GM06990 (cell line): ENCODE measurements at regions not wholly inside any gene's neighbourhood (a gene's known extent, or its start where the extent isn't known, plus 50 kb on each side); places are given as distances from the start of the nearest gene placed in this dataset.

Experiments used
- DNase-seq: peaks from one replicate; pipeline ENCODE4 v3.0.0-alpha.2; 2011; ENCODE audit not compliant: insufficient read length; ENCODE audit errors: extremely low read depth
- H3K27me3 ChIP-seq: replicated peaks from 2 replicates; pipeline ENCODE4 v1.6.0; 2011; ENCODE audit warnings: low read length; ENCODE audit not compliant: control insufficient read depth, insufficient read depth
- H3K36me3 ChIP-seq: 2 replicates; pipeline ENCODE4 v1.5.1; 2011; ENCODE audit warnings: low read length; ENCODE audit not compliant: control insufficient read depth, insufficient read depth
- H3K4me3 ChIP-seq: replicated peaks from 2 replicates; pipeline ENCODE4 v1.5.1; 2011; ENCODE audit warnings: low read depth, mild to moderate bottlenecking, control low read depth, low read length
- TF ChIP-seq, protein P1 (sequence below): IDR thresholded peaks from 2 replicates; pipeline ENCODE4 v1.5.1; 2011; ENCODE audit warnings: low read length, control low read depth, mild to moderate bottlenecking, inconsistent platforms; ENCODE audit not compliant: insufficient read depth, poor library complexity, severe bottlenecking

DNA sequence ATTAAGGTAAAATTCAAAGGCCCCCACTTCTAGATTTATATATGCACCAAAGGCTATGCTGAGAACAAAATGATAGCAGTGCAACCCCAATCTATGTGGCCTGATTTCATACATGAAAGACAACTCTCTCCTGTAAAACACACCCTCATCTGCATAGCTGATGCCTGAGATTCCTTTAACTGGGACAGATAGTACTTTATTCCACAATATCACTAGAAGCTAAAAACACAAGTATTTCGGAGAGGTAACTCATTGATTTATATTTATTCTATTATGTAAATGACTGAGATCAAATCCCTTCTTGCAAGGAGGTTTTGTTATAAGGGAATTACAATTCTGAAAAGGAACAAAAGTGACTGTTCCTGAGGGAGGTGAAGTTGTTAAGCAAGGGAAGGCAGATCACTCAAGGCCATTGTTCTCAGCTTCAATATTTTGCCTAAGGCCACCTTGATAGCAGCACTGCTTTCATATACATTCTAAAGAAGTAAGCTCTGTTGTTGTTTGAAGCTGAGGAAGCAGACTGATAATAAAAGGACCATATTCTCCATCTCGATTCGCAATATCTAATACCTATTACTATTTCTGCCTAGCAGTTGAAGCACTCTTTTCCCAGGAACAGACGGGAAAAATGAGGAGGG lies 471.0 kb upstream of the CDH7 start:
- Histone ChIP-seq H3K36me3 (no peaks in the 10 kb centered on the region), H3K4me3 (no peak overlapping the region), H3K27me3 (no peaks in the 10 kb centered on the region)
- DNase-seq = no peak
- TF ChIP-seq, protein P1, sequence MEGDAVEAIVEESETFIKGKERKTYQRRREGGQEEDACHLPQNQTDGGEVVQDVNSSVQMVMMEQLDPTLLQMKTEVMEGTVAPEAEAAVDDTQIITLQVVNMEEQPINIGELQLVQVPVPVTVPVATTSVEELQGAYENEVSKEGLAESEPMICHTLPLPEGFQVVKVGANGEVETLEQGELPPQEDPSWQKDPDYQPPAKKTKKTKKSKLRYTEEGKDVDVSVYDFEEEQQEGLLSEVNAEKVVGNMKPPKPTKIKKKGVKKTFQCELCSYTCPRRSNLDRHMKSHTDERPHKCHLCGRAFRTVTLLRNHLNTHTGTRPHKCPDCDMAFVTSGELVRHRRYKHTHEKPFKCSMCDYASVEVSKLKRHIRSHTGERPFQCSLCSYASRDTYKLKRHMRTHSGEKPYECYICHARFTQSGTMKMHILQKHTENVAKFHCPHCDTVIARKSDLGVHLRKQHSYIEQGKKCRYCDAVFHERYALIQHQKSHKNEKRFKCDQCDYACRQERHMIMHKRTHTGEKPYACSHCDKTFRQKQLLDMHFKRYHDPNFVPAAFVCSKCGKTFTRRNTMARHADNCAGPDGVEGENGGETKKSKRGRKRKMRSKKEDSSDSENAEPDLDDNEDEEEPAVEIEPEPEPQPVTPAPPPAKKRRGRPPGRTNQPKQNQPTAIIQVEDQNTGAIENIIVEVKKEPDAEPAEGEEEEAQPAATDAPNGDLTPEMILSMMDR = no peak

DNA sequence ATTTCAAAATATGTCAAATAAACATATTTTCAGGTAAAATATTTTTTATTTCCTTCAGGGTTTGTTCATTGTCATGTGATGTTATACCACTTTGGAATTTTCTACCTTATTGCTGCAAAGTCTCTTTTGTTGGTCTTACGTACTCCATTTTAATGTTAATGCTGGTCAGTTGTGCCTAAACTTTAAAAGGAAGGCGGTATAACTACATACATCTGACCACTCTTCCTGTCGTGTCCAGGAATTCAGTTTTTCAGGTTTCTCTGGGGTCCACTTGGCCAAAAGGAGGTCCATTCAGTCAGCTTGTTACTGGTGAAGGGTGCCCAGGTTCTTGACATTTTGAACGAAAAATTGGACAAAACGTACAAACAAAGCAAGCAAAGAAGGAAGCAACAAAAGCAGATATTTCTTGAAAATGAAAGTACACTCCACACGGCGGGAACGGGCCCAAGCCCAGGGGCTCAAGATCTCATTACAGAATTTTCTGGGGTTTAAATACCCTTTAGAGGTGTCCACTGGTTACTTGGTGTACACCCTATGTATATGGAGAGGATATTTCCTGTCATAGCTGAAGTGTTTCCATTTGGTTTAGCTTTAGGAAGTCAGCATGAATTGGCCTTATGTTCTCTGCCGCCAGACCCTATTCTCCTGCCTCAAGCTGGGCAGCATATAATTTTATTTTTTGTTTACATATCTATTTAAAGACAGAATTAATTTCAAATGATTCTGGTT lies 471.7 kb upstream of the CDH7 start:
- no peak for DNase-seq
- TF ChIP-seq, protein P1 = no peak
- Histone ChIP-seq H3K27me3 (no peaks in the 10 kb centered on the region), H3K4me3 (no peak overlapping the region), H3K36me3 (no peaks in the 10 kb centered on the region)

DNA sequence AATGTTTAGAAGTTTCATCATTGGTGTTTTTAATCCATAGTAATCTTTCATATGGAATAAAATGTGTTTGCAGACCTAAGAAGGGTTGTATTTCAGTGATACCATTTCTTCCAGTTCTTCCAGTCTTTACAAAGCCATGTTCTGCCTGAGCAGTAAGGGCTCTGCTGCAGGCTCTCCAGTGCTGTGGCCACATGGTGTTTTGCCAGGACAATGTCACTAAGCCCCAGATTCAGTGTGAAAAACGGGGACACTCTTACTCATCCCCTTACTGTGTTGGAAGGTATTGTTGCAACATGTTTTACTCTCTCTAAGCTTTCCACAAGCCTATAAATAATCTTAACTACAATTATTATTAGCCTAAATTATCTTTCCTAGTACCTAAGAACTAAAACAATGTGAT lies 481.4 kb upstream of the CDH7 start:
- no peak for DNase-seq
- Histone ChIP-seq H3K36me3 (no peaks in the 10 kb centered on the region), H3K27me3 (no peaks in the 10 kb centered on the region), H3K4me3 (no peak overlapping the region)
- TF ChIP-seq, protein P1 = no peak

DNA sequence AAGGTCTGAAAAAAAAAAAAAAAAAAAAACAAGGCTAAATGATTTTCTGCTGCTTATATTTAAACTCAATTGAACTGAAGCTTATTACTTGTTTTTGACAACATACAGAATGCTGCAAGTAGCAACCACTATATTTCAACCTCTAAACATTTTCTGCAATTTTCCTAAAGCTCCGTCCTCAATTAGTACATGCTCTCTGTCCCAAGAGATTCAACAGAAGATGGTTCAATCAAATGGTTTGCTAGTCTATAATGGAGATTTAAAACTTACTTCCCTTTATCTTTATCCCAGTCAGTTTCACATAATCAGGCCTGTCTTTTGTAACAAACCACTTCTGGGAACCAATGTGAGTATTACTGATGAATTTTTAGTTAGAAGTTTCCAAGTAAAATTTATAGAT lies 485.1 kb upstream of the CDH7 start:
- TF ChIP-seq, protein P1 = no peak
- H3K36me3 ChIP-seq = no peaks in the 10 kb centered on the region
- H3K4me3 ChIP-seq = no peak overlapping the region
- DNase-seq = no peak
- no peaks in the 10 kb centered on the region for H3K27me3 ChIP-seq

DNA sequence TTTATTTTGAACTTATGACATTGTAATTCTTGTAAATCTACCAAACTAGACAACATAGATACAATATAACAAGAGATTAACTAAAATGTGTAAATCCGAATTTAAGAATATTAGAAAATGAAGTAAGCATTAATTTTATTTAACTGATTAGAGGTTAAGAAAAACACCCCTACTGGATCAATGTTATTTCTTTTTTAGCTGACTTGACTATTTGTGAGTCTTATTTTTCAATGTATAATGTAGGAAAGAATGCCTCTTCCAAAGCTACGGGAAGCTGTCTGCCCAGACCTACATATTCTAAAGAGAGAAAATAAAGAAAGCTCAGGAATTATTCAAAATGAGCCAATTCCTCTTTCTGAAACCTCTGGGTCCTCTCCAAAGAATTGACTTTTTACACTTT lies 490.8 kb upstream of the CDH7 start:
- Histone ChIP-seq H3K36me3 (no peaks in the 10 kb centered on the region), H3K27me3 (no peaks in the 10 kb centered on the region), H3K4me3 (no peak overlapping the region)
- DNase-seq = no peak
- TF ChIP-seq, protein P1 = no peak
